HG03064 (cell line): ENCODE measurements at regions not wholly inside any gene's neighbourhood (a gene's known extent, or its start where the extent isn't known, plus 50 kb on each side); places are given as distances from the start of the nearest gene placed in this dataset.

Experiments used
- ATAC-seq: cut with Tn5 transposase; IDR thresholded peaks from one replicate; pipeline ENCODE4 v1.9.1; 2021; ENCODE audit warnings: low read depth; ENCODE audit not compliant: unreplicated experiment

GRCh38 chr14:98840511-98840910 is 431.5 kb downstream of the BCL11B start:
- ATAC-seq, result no peak

DNA sequence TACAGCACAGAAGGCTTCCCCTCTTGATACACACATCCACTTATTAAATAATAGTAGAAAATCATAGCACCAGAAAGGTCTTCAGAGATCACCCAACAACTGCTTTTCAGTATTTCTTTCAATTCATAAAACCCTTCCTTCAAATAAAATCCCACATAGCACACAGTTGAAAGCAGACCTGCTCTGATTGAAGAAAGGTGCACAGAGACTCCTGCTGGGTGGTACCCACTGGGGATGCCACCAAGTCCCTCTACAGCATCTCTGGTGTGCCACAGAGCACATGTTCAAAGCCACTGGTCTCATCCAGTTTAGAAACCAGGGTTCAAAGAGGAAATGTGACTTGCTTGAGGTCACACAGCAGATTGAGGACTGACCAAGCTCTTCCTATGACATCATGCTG is 427.5 kb downstream of the BCL11B start:
- ATAC-seq, result no peak

- no peak for ATAC-seq
Measured at GRCh38 chr14:98847521-98848468, 424.2 kb downstream of the BCL11B start.

DNA sequence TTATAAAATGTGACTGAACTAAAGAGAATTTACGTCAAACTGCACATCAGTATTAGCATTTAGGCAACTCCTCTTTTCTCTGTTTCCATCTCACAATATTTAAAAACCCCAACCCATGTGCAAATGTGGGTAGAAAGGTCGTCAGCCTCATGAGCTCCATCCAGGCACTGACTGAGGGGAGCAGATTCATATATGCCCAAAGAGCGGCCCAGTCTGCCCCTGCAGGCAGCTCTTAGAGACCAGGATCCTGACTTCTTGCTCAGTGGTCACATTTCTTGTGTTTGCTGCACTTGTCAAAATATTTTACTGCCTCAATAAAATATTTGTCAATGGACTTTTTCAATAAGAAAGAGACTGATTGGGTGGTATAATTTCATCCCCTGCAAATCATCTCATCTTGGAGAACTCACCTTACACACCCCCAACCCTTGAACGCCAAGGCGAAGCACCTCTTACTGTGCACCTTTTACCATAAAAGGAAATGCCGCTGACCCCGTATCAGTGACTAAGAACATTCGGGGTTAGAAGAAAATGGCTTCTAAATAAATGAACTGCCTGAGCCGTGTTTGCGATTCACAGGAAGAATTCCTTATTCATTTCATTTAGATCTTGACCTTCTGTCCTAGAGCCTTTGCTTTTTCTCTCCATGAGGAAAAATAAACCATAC is 418.8 kb downstream of the BCL11B start:
- ATAC-seq, result no peak

- ATAC-seq, result no peak
Measured at GRCh38 chr14:98855926-98856715, 415.9 kb downstream of the BCL11B start.

DNA sequence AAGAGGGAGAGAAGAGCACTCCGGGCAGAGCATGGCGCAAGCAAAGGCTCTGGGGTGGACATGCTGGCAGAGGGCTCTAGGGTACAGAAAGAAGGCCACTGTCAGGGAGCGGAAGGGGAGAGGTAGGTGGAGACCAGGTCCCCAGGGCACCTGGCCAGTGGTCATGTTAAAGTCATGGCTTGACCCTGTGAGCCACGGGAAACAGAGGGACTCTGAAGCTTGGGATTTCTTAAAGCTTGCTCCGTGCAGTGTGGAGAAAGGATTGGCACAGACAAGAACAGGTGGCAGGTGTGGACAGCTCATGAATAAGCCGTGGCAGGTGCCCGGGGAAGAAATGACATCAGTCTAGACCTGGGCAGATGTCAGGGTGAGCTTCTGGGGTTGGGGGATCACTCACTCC is 413.8 kb downstream of the BCL11B start:
- no peak for ATAC-seq

GRCh38 chr14:98858561-98858960 is 413.4 kb downstream of the BCL11B start:
- no peak for ATAC-seq

GRCh38 chr14:98859301-98859700 is 412.7 kb downstream of the BCL11B start:
- ATAC-seq, result no peak

- ATAC-seq, result no peak
Measured at GRCh38 chr14:98864211-98864610, 407.8 kb downstream of the BCL11B start.

GRCh38 chr14:98867146-98867545 is 404.9 kb downstream of the BCL11B start:
- no peak for ATAC-seq

DNA sequence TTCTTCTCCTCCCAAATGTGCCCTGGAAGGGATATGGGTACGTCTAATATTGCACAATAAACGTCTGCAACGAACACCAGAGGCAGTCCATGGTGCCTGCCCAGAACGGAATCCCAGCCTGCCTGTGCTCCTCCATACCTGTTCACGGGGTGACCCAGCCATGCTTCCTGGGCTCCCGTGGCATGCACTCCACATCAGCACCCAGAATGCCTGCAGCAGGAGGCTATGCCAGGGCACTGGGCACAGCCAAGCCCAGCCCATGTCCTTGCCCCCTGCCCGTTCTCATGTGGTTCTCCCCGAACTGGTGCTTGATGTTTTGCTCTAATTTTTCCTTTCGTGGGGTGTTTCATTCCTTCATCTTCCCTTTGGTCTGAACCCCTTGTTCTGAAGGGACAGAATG is 404.3 kb downstream of the BCL11B start:
- ATAC-seq, result no peak

DNA sequence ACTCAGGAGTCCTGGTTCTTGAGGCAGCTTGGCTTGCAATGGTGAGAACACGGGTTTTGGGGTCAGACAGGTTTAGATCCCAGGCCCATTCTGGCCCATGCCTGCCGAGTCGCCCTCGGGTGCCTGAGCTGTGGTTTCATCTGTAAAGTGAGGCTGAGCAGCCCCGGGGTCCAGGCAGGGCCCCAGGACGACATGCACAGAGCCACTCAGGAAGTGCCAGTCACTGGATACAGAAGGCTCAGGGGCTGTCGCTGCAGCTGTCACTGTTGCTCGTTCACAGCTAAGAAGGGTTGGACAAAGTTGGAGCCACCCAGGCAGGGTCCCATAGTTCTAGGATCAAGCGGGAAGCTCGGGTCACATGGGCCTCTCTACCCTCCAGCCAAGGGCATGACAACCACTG is 403.1 kb downstream of the BCL11B start:
- no peak for ATAC-seq

- no peak for ATAC-seq
Measured at GRCh38 chr14:98871796-98872195, 400.2 kb downstream of the BCL11B start.

GRCh38 chr14:98877065-98877464 is 394.9 kb downstream of the BCL11B start:
- ATAC-seq, result no peak

DNA sequence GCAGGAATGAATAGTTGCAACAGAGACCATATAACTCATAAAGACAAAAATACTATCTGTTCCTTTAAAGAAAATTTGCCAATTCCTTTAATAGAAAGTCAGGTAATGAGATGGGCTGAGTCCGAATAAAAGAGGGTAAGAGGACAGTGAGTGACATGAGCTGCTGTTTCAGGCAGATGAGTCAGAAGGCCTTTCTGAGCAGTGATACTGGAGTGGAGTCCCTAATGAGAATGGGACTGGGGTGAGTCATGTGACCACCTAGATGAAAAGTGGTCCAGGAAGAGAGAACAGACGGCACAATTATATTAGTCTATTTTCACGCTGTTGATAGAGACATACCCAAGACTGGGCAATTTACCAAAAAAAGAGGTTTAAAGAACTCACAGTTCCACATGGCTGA is 393.7 kb downstream of the BCL11B start:
- no peak for ATAC-seq

DNA sequence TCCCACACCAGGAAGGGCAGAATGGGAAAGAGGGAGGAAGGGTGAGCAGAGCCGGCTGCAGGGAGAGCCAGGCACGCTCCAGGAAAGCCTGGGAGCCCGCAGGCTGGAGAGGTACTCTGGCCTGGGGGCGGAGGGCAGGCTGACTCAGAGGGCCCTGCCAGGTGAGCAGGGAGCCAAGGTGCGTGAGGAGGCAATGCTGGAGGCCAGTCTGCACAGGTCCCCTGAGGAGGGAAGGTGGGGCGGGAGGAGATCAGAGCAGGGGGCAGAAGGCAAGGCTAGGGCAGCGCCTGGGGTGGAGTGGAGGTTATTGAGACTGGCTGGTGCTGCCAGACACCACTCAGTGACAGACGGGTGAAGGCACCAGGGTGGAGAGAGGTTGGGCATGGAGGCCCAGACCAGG is 385.0 kb downstream of the BCL11B start:
- no peak for ATAC-seq

DNA sequence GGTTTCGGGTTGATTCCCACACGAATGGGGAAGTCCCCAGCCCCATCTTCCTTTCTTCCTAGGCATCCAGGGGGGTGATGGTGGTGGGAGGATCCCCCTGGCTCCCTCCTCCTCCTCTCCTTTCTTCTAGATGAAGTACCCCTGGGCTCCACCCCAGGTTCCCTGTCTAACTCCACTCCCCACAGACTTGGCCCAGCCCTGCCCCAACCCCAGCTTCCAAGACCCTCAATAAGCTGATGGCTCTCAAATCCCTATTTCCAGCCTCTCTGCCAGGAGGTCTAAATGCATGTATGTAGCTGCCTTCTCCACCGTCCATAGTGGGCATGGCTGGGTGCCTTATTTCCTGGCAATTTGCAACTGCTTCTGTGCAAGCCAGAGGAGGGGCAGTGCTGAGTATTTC is 383.7 kb downstream of the BCL11B start:
- no peak for ATAC-seq

DNA sequence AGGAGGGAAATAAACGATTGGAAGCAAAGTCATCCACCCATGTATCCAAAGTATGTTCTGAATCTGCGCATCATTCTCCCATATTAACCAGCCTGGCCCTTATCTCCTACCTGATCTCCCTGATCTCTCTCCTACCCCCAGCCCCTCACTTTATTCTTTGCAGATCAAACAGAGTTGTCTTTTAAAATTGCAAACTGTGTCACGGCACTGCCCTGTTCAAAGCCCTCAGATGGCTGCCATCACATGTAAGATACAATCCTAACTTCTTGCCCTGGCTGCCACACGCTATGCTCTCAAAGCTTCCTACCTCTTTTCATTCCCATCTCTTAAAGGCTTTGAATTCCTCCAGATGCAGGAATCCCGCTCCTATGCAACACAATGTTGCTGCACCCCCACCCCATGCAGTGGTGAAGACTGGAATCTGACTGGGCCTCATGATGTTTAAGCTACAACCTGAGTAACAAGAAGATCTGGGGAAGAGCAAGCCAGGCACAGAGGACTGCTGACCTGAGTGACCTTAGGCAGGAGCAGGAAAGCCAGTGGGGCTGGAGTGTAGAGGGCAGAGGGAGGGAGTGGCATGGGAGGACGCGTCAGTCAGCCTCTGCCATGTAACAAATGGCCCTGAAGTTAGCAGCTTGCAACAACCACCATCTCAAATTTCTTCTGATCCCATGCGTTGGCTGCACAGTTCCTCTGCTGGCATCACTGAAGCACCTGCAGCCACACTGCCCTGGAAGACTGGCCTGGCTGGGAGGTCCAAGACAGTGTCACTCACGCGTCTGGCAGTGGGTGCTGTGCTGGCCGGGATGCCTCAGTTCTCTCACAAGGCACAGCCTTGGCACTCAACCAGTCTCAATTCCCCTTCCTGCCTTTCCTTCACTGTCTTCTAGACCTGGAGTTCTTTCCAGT is 382.8 kb downstream of the BCL11B start:
- ATAC-seq, result no peak

- ATAC-seq, result no peak
Measured at GRCh38 chr14:98889836-98890185, 382.2 kb downstream of the BCL11B start.
